HepG2 (cell line): ENCODE measurements at regions not wholly inside any gene's neighbourhood (a gene's known extent, or its start where the extent isn't known, plus 50 kb on each side); places are given as distances from the start of the nearest gene placed in this dataset.
A peak's percentile ranks its signal among the peaks of the same experiment; 100 is the strongest.

Experiments used
- ATF7 ChIP-seq, 2 experiments: fragments of 450-650 bp in 1 of 2; sonication (generic) in 1 of 2; formaldehyde crosslinking in 1 of 2; IDR thresholded peaks; 2 replicates each; pipeline versions ENCODE4 v1.4.0 to v1.6.1; 2016 to 2020; ENCODE audit warnings: antibody characterized with exemption in 1 of 2, mild to moderate bottlenecking in 1 of 2, missing genetic modification reagents in 1 of 2
- FOSL1 ChIP-seq: sonication (generic); formaldehyde crosslinking; IDR thresholded peaks from 2 replicates; pipeline ENCODE4 v1.9.0; 2021; ENCODE audit warnings: missing genetic modification reagents, borderline replicate concordance
- FOXM1 ChIP-seq: sonication (generic); formaldehyde crosslinking; IDR thresholded peaks from 2 replicates; pipeline ENCODE4 v1.5.0; 2020; ENCODE audit warnings: missing genetic modification reagents
- FUBP1 ChIP-seq: sonication (generic); formaldehyde crosslinking; IDR thresholded peaks from 2 replicates; pipeline ENCODE4 v1.5.1; 2020; ENCODE audit warnings: missing genetic modification reagents, mild to moderate bottlenecking, borderline replicate concordance
- GZF1 ChIP-seq: sonication (generic); formaldehyde crosslinking; IDR thresholded peaks from 2 replicates; pipeline ENCODE4 v1.5.1; 2020; ENCODE audit warnings: mild to moderate bottlenecking, missing genetic modification reagents
- MTA3 ChIP-seq: sonication (generic); formaldehyde crosslinking; IDR thresholded peaks from 2 replicates; pipeline ENCODE4 v1.4.0; 2020; ENCODE audit warnings: missing genetic modification reagents
- MYNN ChIP-seq: sonication (generic); formaldehyde crosslinking; IDR thresholded peaks from 2 replicates; pipeline ENCODE4 v1.4.0; 2020; ENCODE audit warnings: mild to moderate bottlenecking, low read depth, missing genetic modification reagents
- NAIF1 ChIP-seq: sonication (generic); formaldehyde crosslinking; IDR thresholded peaks from 2 replicates; pipeline ENCODE4 v1.5.0; 2020; ENCODE audit warnings: mild to moderate bottlenecking, missing genetic modification reagents, borderline replicate concordance
- RAD51 ChIP-seq: fragments of 450-650 bp; IDR thresholded peaks from 2 replicates; pipeline ENCODE4 v1.6.1; 2016; ENCODE audit warnings: borderline replicate concordance
- SIN3B ChIP-seq: fragments of 150-350 bp; IDR thresholded peaks from 2 replicates; pipeline ENCODE4 v1.6.1; 2014; ENCODE audit warnings: low read length
- SUZ12 ChIP-seq: fragments of 150-350 bp; IDR thresholded peaks from 2 replicates; pipeline ENCODE4 v1.6.1; 2014; ENCODE audit warnings: low read depth, low read length
- TBX3 ChIP-seq: fragments of 450-650 bp; IDR thresholded peaks from 2 replicates; pipeline ENCODE4 v1.6.1; 2017; ENCODE audit warnings: antibody characterized with exemption, mild to moderate bottlenecking, inconsistent platforms, borderline replicate concordance
- TOPORS ChIP-seq: sonication (generic); formaldehyde crosslinking; IDR thresholded peaks from 2 replicates; pipeline ENCODE4 v1.8.0; 2023; ENCODE audit warnings: mild to moderate bottlenecking, missing genetic modification reagents
- TP53 ChIP-seq: sonication (generic); formaldehyde crosslinking; conservative IDR thresholded peaks from 2 replicates; pipeline ENCODE4 v1.4.0; 2020; ENCODE audit warnings: missing genetic modification reagents
- TSC22D2 ChIP-seq: sonication (generic); formaldehyde crosslinking; IDR thresholded peaks from 2 replicates; pipeline ENCODE4 v1.5.1; 2020; ENCODE audit warnings: missing genetic modification reagents, mild to moderate bottlenecking, borderline replicate concordance
- ZFAT ChIP-seq: sonication (generic); formaldehyde crosslinking; conservative IDR thresholded peaks from 2 replicates; pipeline ENCODE4 v1.8.1; 2023; ENCODE audit warnings: missing genetic modification reagents, inconsistent platforms
- ZMYM2 ChIP-seq: sonication (generic); formaldehyde crosslinking; IDR thresholded peaks from 2 replicates; pipeline ENCODE4 v1.8.0; 2022; ENCODE audit warnings: mild to moderate bottlenecking, missing genetic modification reagents
- ZNF10 ChIP-seq: sonication (generic); formaldehyde crosslinking; IDR thresholded peaks from 2 replicates; pipeline ENCODE4 v1.4.0; 2020; ENCODE audit warnings: mild to moderate bottlenecking, low read depth, missing genetic modification reagents, borderline replicate concordance
- ZNF101 ChIP-seq: sonication (generic); formaldehyde crosslinking; IDR thresholded peaks from 2 replicates; pipeline ENCODE4 v1.4.0; 2020; ENCODE audit warnings: mild to moderate bottlenecking, low read depth, missing genetic modification reagents, borderline replicate concordance
- ZNF180 ChIP-seq: sonication (generic); formaldehyde crosslinking; IDR thresholded peaks from 2 replicates; pipeline ENCODE4 v1.4.0; 2020; ENCODE audit warnings: low read depth, missing genetic modification reagents, borderline replicate concordance
- ZNF260 ChIP-seq: sonication (generic); formaldehyde crosslinking; IDR thresholded peaks from 2 replicates; pipeline ENCODE4 v1.4.0; 2020; ENCODE audit warnings: missing genetic modification reagents, low read depth, mild to moderate bottlenecking, borderline replicate concordance
- ZNF501 ChIP-seq: sonication (generic); formaldehyde crosslinking; IDR thresholded peaks from 2 replicates; pipeline ENCODE4 v1.5.1; 2020; ENCODE audit warnings: mild to moderate bottlenecking, moderate library complexity, missing genetic modification reagents
- ZNF720 ChIP-seq: sonication (generic); formaldehyde crosslinking; IDR thresholded peaks from 2 replicates; pipeline ENCODE4 v1.4.0; 2020; ENCODE audit warnings: missing genetic modification reagents
- ZNF780A ChIP-seq: sonication (generic); formaldehyde crosslinking; IDR thresholded peaks from 2 replicates; pipeline ENCODE4 v1.8.0; 2022; ENCODE audit warnings: mild to moderate bottlenecking, missing genetic modification reagents, moderate library complexity
- TF ChIP-seq, protein P1 (sequence below): IDR thresholded peaks from 2 replicates; pipeline ENCODE4 v1.6.1; 2016; ENCODE audit warnings: missing compliant biosample characterization, missing genetic modification reagents, borderline replicate concordance
- TF ChIP-seq, protein P2 (sequence below): sonication (generic); formaldehyde crosslinking; IDR thresholded peaks from 2 replicates; pipeline ENCODE4 v1.5.0; 2020; ENCODE audit warnings: mild to moderate bottlenecking, missing genetic modification reagents

DNA sequence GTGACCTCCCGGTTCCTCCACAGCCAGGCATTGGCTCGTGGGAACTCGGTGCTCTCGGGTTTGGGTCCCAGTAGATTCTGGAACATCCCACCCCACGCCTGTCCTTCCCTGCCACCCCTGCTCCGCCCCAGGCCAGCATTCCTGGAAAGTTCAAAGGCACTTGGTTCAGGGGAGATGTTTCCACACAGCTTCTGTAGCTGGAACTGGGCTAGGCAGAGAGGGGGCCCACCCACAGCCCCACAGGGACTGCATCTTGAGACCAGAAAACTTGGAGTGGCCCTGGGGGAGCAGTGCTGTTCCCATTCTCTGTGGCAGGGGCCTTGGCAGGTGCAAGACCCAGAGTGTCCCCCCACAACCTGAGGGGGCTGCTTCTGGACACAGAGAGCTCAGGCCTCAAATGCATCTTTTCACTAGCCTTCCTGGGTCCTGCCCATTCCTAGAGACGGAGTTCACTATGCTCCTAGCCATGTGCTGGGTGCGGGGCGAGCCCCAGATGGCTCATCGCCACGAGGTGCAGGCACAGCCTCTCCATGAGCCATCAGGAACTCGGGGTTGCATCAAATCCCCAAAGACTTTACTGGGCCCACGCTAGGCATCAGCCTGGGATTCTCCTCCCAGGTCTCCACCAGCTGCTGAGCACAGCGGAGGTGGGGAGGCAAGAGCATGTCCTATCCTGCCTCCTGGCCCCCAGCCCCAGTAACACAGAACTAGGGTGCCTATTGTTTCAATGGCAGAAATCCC is 68.7 kb downstream of the ZFP36L2 start (continued):
- TF ChIP-seq ZNF260 (no peak), ZNF501 (CRISPR knock-in tag) (0 out of 2 replicates have a peak, but pooled peaks have one; percentile 40), FOXM1 (CRISPR knock-in tag) (no peak), FUBP1 (CRISPR knock-in tag) (no peak), SUZ12 (no peak), GZF1 (CRISPR knock-in tag) (no peak), ZNF780A (CRISPR knock-in tag) (no peak), ZFAT (CRISPR knock-in tag) (no peak), RAD51 (no peak), SIN3B (no peak), ATF7 (IDR thresholded peaks at IDR 0.05) (no peak), ATF7 (CRISPR knock-in tag; IDR thresholded peaks at IDR 0.05) (no peak), MYNN (CRISPR knock-in tag) (no peak), MTA3 (CRISPR knock-in tag) (no peak), ZNF180 (no peak), FOSL1 (CRISPR knock-in tag) (no peak), ZMYM2 (CRISPR knock-in tag) (no peak), TBX3 (no peak), ZNF720 (CRISPR knock-in tag) (no peak), TSC22D2 (no peak), ZNF101 (no peak), ZNF10 (CRISPR knock-in tag) (no peak), NAIF1 (no peak), TP53 (CRISPR knock-in tag) (no peak), TOPORS (no peak)
- TF ChIP-seq, protein P1, sequence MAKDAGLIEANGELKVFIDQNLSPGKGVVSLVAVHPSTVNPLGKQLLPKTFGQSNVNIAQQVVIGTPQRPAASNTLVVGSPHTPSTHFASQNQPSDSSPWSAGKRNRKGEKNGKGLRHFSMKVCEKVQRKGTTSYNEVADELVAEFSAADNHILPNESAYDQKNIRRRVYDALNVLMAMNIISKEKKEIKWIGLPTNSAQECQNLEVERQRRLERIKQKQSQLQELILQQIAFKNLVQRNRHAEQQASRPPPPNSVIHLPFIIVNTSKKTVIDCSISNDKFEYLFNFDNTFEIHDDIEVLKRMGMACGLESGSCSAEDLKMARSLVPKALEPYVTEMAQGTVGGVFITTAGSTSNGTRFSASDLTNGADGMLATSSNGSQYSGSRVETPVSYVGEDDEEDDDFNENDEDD (CRISPR knock-in tag), result 0 out of 2 replicates have a peak, but pooled peaks have one; percentile 3
- TF ChIP-seq, protein P2, sequence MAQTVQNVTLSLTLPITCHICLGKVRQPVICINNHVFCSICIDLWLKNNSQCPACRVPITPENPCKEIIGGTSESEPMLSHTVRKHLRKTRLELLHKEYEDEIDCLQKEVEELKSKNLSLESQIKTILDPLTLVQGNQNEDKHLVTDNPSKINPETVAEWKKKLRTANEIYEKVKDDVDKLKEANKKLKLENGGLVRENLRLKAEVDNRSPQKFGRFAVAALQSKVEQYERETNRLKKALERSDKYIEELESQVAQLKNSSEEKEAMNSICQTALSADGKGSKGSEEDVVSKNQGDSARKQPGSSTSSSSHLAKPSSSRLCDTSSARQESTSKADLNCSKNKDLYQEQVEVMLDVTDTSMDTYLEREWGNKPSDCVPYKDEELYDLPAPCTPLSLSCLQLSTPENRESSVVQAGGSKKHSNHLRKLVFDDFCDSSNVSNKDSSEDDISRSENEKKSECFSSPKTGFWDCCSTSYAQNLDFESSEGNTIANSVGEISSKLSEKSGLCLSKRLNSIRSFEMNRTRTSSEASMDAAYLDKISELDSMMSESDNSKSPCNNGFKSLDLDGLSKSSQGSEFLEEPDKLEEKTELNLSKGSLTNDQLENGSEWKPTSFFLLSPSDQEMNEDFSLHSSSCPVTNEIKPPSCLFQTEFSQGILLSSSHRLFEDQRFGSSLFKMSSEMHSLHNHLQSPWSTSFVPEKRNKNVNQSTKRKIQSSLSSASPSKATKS (CRISPR knock-in tag), result no peak
